H1 (cell line): ENCODE measurements at regions not wholly inside any gene's neighbourhood (a gene's known extent, or its start where the extent isn't known, plus 50 kb on each side); places are given as distances from the start of the nearest gene placed in this dataset.

ENCODE experiments used
- CTCF ChIA-PET: fragments of 300-600 bp; sonication (Branson Sonifier 250); formaldehyde crosslinking; loops from one replicate; lab custom pipeline; 2021; ENCODE audit not compliant: partially characterized antibody; lab: Charles Lee
- POLR2A ChIA-PET: fragments of 300-600 bp; sonication (Branson Sonifier 250); formaldehyde crosslinking; loops from one replicate; lab custom pipeline; 2021; ENCODE audit warnings: inconsistent platforms; ENCODE audit not compliant: partially characterized antibody; lab: Charles Lee
- DNase-seq, 2 experiments: peaks; one replicate each; pipeline versions ENCODE4 v3.0.0 to v3.0.0-alpha.2; 2010 to 2022; ENCODE audit warnings: low spot score in 2 of 2, low read depth in 1 of 2, mixed read lengths in 1 of 2
- FAIRE-seq: peaks from 2 replicates; lab custom pipeline; 2011; peaks lifted over from hg19 to GRCh38; lab: Jason Lieb, UNC
- H2AFZ ChIP-seq: 2 replicates; pipeline ENCODE4 v1.8.1; 2012; ENCODE audit warnings: low read length, inconsistent platforms
- H2AK5ac ChIP-seq: 2 replicates; pipeline ENCODE4 v1.6.1; 2013; ENCODE audit warnings: low read depth, low read length
- H2BK120ac ChIP-seq: replicated peaks from 2 replicates; pipeline ENCODE3; 2013; ENCODE audit warnings: low read depth, low read length, inconsistent platforms
- H2BK12ac ChIP-seq: 2 replicates; pipeline ENCODE4 v1.6.1; 2013; ENCODE audit warnings: low read depth, low read length
- H2BK15ac ChIP-seq: 2 replicates; pipeline ENCODE4 v1.6.1; 2013; ENCODE audit warnings: low read length
- H2BK20ac ChIP-seq: 2 replicates; pipeline ENCODE4 v1.6.1; 2013; ENCODE audit warnings: low read length
- H2BK5ac ChIP-seq: 2 replicates; pipeline ENCODE4 v1.6.1; 2013; ENCODE audit warnings: low read depth, low read length
- H3K14ac ChIP-seq: 2 replicates; pipeline ENCODE4 v1.6.1; 2013; ENCODE audit warnings: inconsistent platforms; ENCODE audit not compliant: insufficient read length
- H3K18ac ChIP-seq: 2 replicates; pipeline ENCODE4 v1.6.1; 2013; ENCODE audit warnings: low read length; ENCODE audit errors: extremely low read depth
- H3K23ac ChIP-seq: 2 replicates; pipeline ENCODE4 v1.6.1; 2013; ENCODE audit warnings: inconsistent platforms; ENCODE audit not compliant: insufficient read length
- H3K23me2 ChIP-seq: 2 replicates; pipeline ENCODE4 v1.6.1; 2013; ENCODE audit warnings: low read depth, low read length
- H3K27ac ChIP-seq: 2 replicates; pipeline ENCODE4 v1.6.1; 2011; ENCODE audit warnings: low read depth, low read length, inconsistent platforms
- H3K27me3 ChIP-seq, 4 experiments: replicated peaks in 1 of 4; 1 replicate in 1 of 4; 2 replicates in 3 of 4; pipeline versions ENCODE4 v1.6.1 to v1.8.1; 2011 to 2013; ENCODE audit warnings: low read length in 3 of 4, mild to moderate bottlenecking in 3 of 4, inconsistent platforms in 2 of 4, mixed read lengths in 2 of 4, moderate library complexity in 1 of 4; ENCODE audit not compliant: control insufficient read depth in 3 of 4, insufficient read depth in 3 of 4; ENCODE audit errors: extremely low read depth in 1 of 4
- H3K36me3 ChIP-seq, 4 experiments: 2 replicates each; pipeline versions ENCODE4 v1.6.1 to v1.8.1; 2011 to 2013; ENCODE audit warnings: mild to moderate bottlenecking in 4 of 4, low read length in 3 of 4, moderate library complexity in 2 of 4, control low read depth in 1 of 4, inconsistent platforms in 1 of 4; ENCODE audit not compliant: insufficient read depth in 4 of 4, control insufficient read depth in 2 of 4
- H3K4ac ChIP-seq: replicated peaks from 2 replicates; pipeline ENCODE3; 2013; ENCODE audit warnings: low read length, low read depth, mixed read lengths, inconsistent platforms; ENCODE audit not compliant: insufficient read length
- H3K4me1 ChIP-seq, 4 experiments: replicated peaks in 1 of 4; 1 replicate in 1 of 4; 2 replicates in 3 of 4; pipeline versions ENCODE4 v1.6.1 to v1.8.1; 2011 to 2013; ENCODE audit warnings: low read length in 3 of 4, inconsistent platforms in 2 of 4, mixed read lengths in 1 of 4; ENCODE audit not compliant: insufficient read depth in 4 of 4, control insufficient read depth in 3 of 4
- H3K4me2 ChIP-seq, 2 experiments: 2 replicates each; pipeline versions ENCODE4 v1.6.1 to v1.8.1; 2011 to 2013; ENCODE audit warnings: low read depth in 2 of 2, low read length in 2 of 2, control low read depth in 1 of 2, inconsistent platforms in 1 of 2, mild to moderate bottlenecking in 1 of 2; ENCODE audit not compliant: insufficient read depth in 1 of 2
- H3K4me3 ChIP-seq, 4 experiments: fragments of 200-600, 300-600 bp in 1 of 4; sonication (generic), shearing (Covaris generic), sonication (Bioruptor Twin) in 1 of 4; 2 replicates each; pipeline versions ENCODE4 v1.5.1 to v1.8.1; 2011 to 2016; ENCODE audit warnings: low read length in 4 of 4, low read depth in 3 of 4, control low read depth in 2 of 4, inconsistent platforms in 2 of 4, mild to moderate bottlenecking in 2 of 4, mixed read lengths in 1 of 4, moderate library complexity in 1 of 4; ENCODE audit not compliant: insufficient read depth in 2 of 4; ENCODE audit errors: extremely low read depth in 1 of 4
- H3K56ac ChIP-seq: replicated peaks from 2 replicates; pipeline ENCODE3; 2013; ENCODE audit warnings: low read depth, mild to moderate bottlenecking, mixed read lengths, low read length, inconsistent platforms; ENCODE audit not compliant: insufficient read length
- H3K79me1 ChIP-seq: 2 replicates; pipeline ENCODE4 v1.6.1; 2013; ENCODE audit warnings: low read depth, low read length, control low read depth
- H3K79me2 ChIP-seq, 2 experiments: 2 replicates each; pipeline versions ENCODE4 v1.6.1 to v1.8.1; 2012 to 2013; ENCODE audit warnings: low read length in 2 of 2, mild to moderate bottlenecking in 2 of 2, inconsistent platforms in 1 of 2; ENCODE audit not compliant: insufficient read depth in 2 of 2, control insufficient read depth in 1 of 2
- H3K9ac ChIP-seq, 4 experiments: replicated peaks in 1 of 4; 1 replicate in 1 of 4; 2 replicates in 3 of 4; pipeline versions ENCODE4 v1.6.1 to v1.8.1; 2011 to 2013; ENCODE audit warnings: low read depth in 3 of 4, low read length in 3 of 4, control low read depth in 2 of 4, mild to moderate bottlenecking in 2 of 4, moderate library complexity in 2 of 4, inconsistent platforms in 1 of 4; ENCODE audit errors: extremely low read depth in 1 of 4
- H3K9me3 ChIP-seq, 2 experiments: 2 replicates each; pipeline versions ENCODE4 v1.6.1 to v1.8.1; 2012 to 2013; ENCODE audit warnings: mild to moderate bottlenecking in 2 of 2, moderate library complexity in 2 of 2, control low read depth in 1 of 2, inconsistent platforms in 1 of 2, low read depth in 1 of 2, low read length in 1 of 2, mixed read lengths in 1 of 2; ENCODE audit not compliant: insufficient read depth in 2 of 2
- H4K20me1 ChIP-seq, 2 experiments: replicated peaks in 1 of 2; 2 replicates each; pipeline versions ENCODE3 to v1.8.1; 2011 to 2013; ENCODE audit warnings: inconsistent platforms in 2 of 2, low read length in 2 of 2, mild to moderate bottlenecking in 1 of 2; ENCODE audit not compliant: insufficient read depth in 2 of 2, control insufficient read depth in 1 of 2
- H4K5ac ChIP-seq: 2 replicates; pipeline ENCODE4 v1.6.1; 2013; ENCODE audit warnings: low read length, low read depth, mixed read lengths, inconsistent platforms; ENCODE audit not compliant: insufficient read length
- H4K8ac ChIP-seq: 2 replicates; pipeline ENCODE4 v1.8.0; 2013; ENCODE audit warnings: mild to moderate bottlenecking, moderate library complexity, low read length, inconsistent platforms; ENCODE audit not compliant: insufficient read depth; ENCODE audit errors: extremely low read depth
- H4K91ac ChIP-seq: replicated peaks from 2 replicates; pipeline ENCODE3; 2013; ENCODE audit warnings: low read length, mixed read lengths, inconsistent platforms; ENCODE audit not compliant: insufficient read length
- BRCA1 ChIP-seq: IDR thresholded peaks from 2 replicates; pipeline ENCODE4 v1.6.1; 2012; ENCODE audit warnings: low read depth, low read length, improper control_type of control experiment
- CTBP2 ChIP-seq: IDR thresholded peaks from 2 replicates; pipeline ENCODE4 v1.7.0; 2011; ENCODE audit warnings: borderline replicate concordance, mild to moderate bottlenecking, moderate library complexity, mixed read lengths, low read length; ENCODE audit not compliant: insufficient read depth, insufficient read length
- EZH2 ChIP-seq: fragments of 200-600 bp; sonication (generic); IDR thresholded peaks from 2 replicates; pipeline ENCODE4 v1.7.1; 2012; ENCODE audit warnings: low read depth, mild to moderate bottlenecking, moderate library complexity, low read length, inconsistent platforms; ENCODE audit not compliant: severe bottlenecking
- GABPA ChIP-seq: IDR thresholded peaks from 2 replicates; pipeline ENCODE4 v1.6.1; 2011; ENCODE audit warnings: mild to moderate bottlenecking, low read length, moderate library complexity, borderline replicate concordance; ENCODE audit not compliant: insufficient read depth
- GTF2F1 ChIP-seq: IDR thresholded peaks from 2 replicates; pipeline ENCODE4 v1.6.1; 2012; ENCODE audit warnings: low read depth, low read length, improper control_type of control experiment, borderline replicate concordance
- SUZ12 ChIP-seq: fragments of 200-600 bp; sonication (generic); IDR thresholded peaks from 2 replicates; pipeline ENCODE4 v1.6.1; 2012; ENCODE audit warnings: mild to moderate bottlenecking, inconsistent platforms, low read length, moderate library complexity, mixed read lengths
- TBP ChIP-seq: IDR thresholded peaks from 2 replicates; pipeline ENCODE4 v1.6.1; 2011; ENCODE audit warnings: low read depth, low read length, improper control_type of control experiment
- WGBS, 2 experiments: shearing (Covaris generic) in 1 of 2; methylation state at CpG; one replicate each; pipeline versions ENCODE4 v1.1.6 to v1.1.7; 2013 to 2015; ENCODE audit warnings: low lambda C conversion rate in 2 of 2, mixed read lengths in 2 of 2, inconsistent platforms in 1 of 2, low coverage in 1 of 2, missing lambda C conversion rate in 1 of 2; ENCODE audit not compliant: insufficient replicate concordance in 2 of 2, insufficient coverage in 1 of 2, insufficient read length in 1 of 2; ENCODE audit errors: extremely low coverage in 1 of 2, missing lambda C conversion rate in 1 of 2; 5-methylcytosine and 5-hydroxymethylcytosine counted together

DNA sequence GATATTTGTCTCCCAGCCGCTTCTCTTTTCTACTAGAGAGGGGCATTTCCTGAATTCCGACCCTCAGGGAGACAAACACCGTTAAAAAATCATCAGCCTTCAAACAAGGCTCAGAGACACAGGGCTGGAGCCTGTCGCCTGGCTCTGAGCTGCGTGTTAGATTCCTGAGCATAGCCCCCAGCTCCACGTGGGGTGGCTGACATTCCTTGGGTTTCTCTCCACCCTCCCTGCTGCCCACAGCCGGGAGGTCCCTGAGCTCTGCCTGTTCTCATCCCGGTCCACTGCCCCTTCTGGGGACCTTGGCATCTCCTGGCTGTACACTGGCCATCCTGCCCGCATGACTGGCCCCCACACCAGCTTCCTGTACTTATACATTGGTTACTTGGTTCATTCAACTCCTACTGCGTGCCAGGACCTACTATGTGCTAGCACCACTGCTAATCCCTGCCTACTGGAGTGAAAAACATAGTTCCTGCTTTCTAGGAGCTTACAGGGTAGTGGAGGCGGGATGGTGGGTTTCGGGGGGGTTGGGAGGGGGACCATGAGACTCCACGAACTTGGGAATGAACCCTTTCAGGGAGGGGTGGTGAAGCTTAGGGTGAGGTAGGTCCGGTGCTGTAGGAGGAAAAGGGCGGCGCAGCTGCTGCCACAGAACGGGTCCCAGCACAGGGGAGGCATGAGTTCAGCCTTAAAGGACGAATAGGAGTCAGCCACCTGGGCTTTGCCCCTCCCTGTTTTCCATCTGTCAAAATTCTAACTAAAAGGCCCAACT lies 52.1 kb upstream of the TMEM132E start:
- Histone ChIP-seq H3K9me3 (no peaks in the 10 kb centered on the region), H3K23me2 (no peaks in the 10 kb centered on the region), H4K91ac (no peak overlapping the region), H3K4ac (no peak overlapping the region), H2AFZ (no peak overlapping the region), H3K4me1 (peaks cover 0 to 1% (median 0%) of the 10 kb centered on the region in 4 experiments; a peak in 1 of 7 replicates), H3K14ac (no peak overlapping the region), H4K5ac (no peak overlapping the region), H2BK20ac (no peak overlapping the region), H4K8ac (no peak overlapping the region), H2BK12ac (no peak overlapping the region), H2BK120ac (no peak overlapping the region), H3K27me3 (no peaks in the 10 kb centered on the region; a peak in 1 of 7 replicates), H3K79me2 (no peaks in the 10 kb centered on the region), H2BK5ac (no peak overlapping the region), H3K56ac (no peak overlapping the region), H3K9ac (no peak overlapping the region), H3K23ac (no peak overlapping the region), H4K20me1 (no peaks in the 10 kb centered on the region), H3K79me1 (no peaks in the 10 kb centered on the region), H3K27ac (no peak overlapping the region), H2BK15ac (no peak overlapping the region), H3K4me2 (no peak overlapping the region), H3K4me3 (no peak overlapping the region), H3K36me3 (no peaks in the 10 kb centered on the region), H2AK5ac (no peak overlapping the region), H3K18ac (no peak overlapping the region)
- ChIA-PET CTCF (interaction anchor here (0.7 to 5.7 kb wide), 32 partner anchors 9 to 365 kb away, joined by 3 to 46 read pairs (median 4); no protein-coding TSS in a partner anchor), POLR2A (no interaction called here)
- DNase-seq (no peak), FAIRE-seq (no peak)
- 88% methylated on average over 18 of the region's 18 CpGs; no CpG with 5 or more reads in 1 of the 2 experiments for WGBS, 2 experiments
- TF ChIP-seq SUZ12 = no peak
- TF ChIP-seq CTBP2 = no peak
- TF ChIP-seq TBP = no peak
- no peak for TF ChIP-seq GTF2F1
- no peak for TF ChIP-seq GABPA
- no peak for TF ChIP-seq BRCA1
- TF ChIP-seq EZH2 = no peak
